GM20431 (cell line): ENCODE measurements at regions not wholly inside any gene's neighbourhood (a gene's known extent, or its start where the extent isn't known, plus 50 kb on each side); places are given as distances from the start of the nearest gene placed in this dataset.
"Not testable (repeated sequence)": the region's sequence is repeated elsewhere in the genome, so short reads cannot be mapped to it uniquely, and the experiment has no call there.

Source experiments
- in situ Hi-C: fragments of 300-500 bp; cut with MseI, MboI; formaldehyde crosslinking; loops from one replicate; pipeline ENCODE4 v1.15.0; 2020; ENCODE audit warnings: low sequenced_read_pairs; ENCODE audit not compliant: unreplicated experiment

GRCh38 chr3:26309536-26309935 lies 313.0 kb upstream of the LRRC3B start:
- in situ Hi-C loops = not testable (repeated sequence)

GRCh38 chr3:26312816-26313215 lies 309.8 kb upstream of the LRRC3B start:
- in situ Hi-C loops = no loop called here

GRCh38 chr3:26316472-26316871 lies 306.1 kb upstream of the LRRC3B start:
- in situ Hi-C loops = no loop called here

GRCh38 chr3:26323741-26324140 lies 298.8 kb upstream of the LRRC3B start:
- in situ Hi-C loops = not testable (repeated sequence)

GRCh38 chr3:26340001-26340400 lies 282.6 kb upstream of the LRRC3B start:
- in situ Hi-C loops = no loop called here

GRCh38 chr3:26343647-26344046 lies 278.9 kb upstream of the LRRC3B start:
- in situ Hi-C loops = no loop called here

- in situ Hi-C loops = no loop called here
These were observed 277.0 kb upstream of the LRRC3B start for GRCh38 chr3:26345613-26346012.

GRCh38 chr3:26346497-26346896 lies 276.1 kb upstream of the LRRC3B start:
- in situ Hi-C loops = no loop called here

GRCh38 chr3:26347150-26347549 lies 275.4 kb upstream of the LRRC3B start:
- in situ Hi-C loops = no loop called here

GRCh38 chr3:26350853-26351252 lies 271.7 kb upstream of the LRRC3B start:
- in situ Hi-C loops = no loop called here

- in situ Hi-C loops = no loop called here
These were observed 269.5 kb upstream of the LRRC3B start for GRCh38 chr3:26353097-26353496.

GRCh38 chr3:26358405-26358804 lies 264.2 kb upstream of the LRRC3B start:
- in situ Hi-C loops = no loop called here

- in situ Hi-C loops = no loop called here
These were observed 256.9 kb upstream of the LRRC3B start for GRCh38 chr3:26365706-26366105.

GRCh38 chr3:26368312-26368711 lies 254.3 kb upstream of the LRRC3B start:
- in situ Hi-C loops = no loop called here

GRCh38 chr3:26369133-26369532 lies 253.4 kb upstream of the LRRC3B start:
- in situ Hi-C loops = no loop called here

- in situ Hi-C loops = no loop called here
These were observed 246.6 kb upstream of the LRRC3B start for GRCh38 chr3:26375843-26376530.

GRCh38 chr3:26381411-26381810 lies 241.2 kb upstream of the LRRC3B start:
- in situ Hi-C loops = no loop called here

GRCh38 chr3:26406636-26407035 lies 215.9 kb upstream of the LRRC3B start:
- in situ Hi-C loops = no loop called here

GRCh38 chr3:26418553-26418952 lies 204.0 kb upstream of the LRRC3B start:
- in situ Hi-C loops = no loop called here

- in situ Hi-C loops = no loop called here
These were observed 200.2 kb upstream of the LRRC3B start for GRCh38 chr3:26422415-26422814.

GRCh38 chr3:26425076-26425475 lies 197.5 kb upstream of the LRRC3B start:
- in situ Hi-C loops = no loop called here

- in situ Hi-C loops = no loop called here
These were observed 193.6 kb upstream of the LRRC3B start for GRCh38 chr3:26428992-26429391.
